PFSK-1 (cell line): ENCODE measurements at regions not wholly inside any gene's neighbourhood (a gene's known extent, or its start where the extent isn't known, plus 50 kb on each side); places are given as distances from the start of the nearest gene placed in this dataset.

Experiments
- POLR2AphosphoS5 ChIP-seq: IDR thresholded peaks from 2 replicates; pipeline ENCODE4 v1.6.1; 2012; ENCODE audit warnings: low read depth, mild to moderate bottlenecking, control low read depth, low read length, moderate library complexity
- REST ChIP-seq, 2 experiments: IDR thresholded peaks; 2 replicates each; pipeline versions ENCODE4 v1.6.1 to v1.8.0; 2011 to 2012; ENCODE audit warnings: low read depth in 2 of 2, low read length in 2 of 2, control low read depth in 1 of 2, inconsistent platforms in 1 of 2, mild to moderate bottlenecking in 1 of 2, moderate library complexity in 1 of 2; ENCODE audit not compliant: insufficient read depth in 1 of 2

- TF ChIP-seq POLR2AphosphoS5 (no peak), REST (IDR thresholded peaks at IDR 0.05; ENCODE audit: insufficient read depth in 1 of 2, low read depth in 2 of 2, low read length in 2 of 2) (no peak)
Observed at GRCh38 chr7:153567426-153567825, 484.8 kb upstream of the DPP6 start.
